ENCODE measurements at regions not wholly inside any gene's neighbourhood (a gene's known extent, or its start where the extent isn't known, plus 50 kb on each side); places are given as distances from the start of the nearest gene placed in this dataset.

DNA sequence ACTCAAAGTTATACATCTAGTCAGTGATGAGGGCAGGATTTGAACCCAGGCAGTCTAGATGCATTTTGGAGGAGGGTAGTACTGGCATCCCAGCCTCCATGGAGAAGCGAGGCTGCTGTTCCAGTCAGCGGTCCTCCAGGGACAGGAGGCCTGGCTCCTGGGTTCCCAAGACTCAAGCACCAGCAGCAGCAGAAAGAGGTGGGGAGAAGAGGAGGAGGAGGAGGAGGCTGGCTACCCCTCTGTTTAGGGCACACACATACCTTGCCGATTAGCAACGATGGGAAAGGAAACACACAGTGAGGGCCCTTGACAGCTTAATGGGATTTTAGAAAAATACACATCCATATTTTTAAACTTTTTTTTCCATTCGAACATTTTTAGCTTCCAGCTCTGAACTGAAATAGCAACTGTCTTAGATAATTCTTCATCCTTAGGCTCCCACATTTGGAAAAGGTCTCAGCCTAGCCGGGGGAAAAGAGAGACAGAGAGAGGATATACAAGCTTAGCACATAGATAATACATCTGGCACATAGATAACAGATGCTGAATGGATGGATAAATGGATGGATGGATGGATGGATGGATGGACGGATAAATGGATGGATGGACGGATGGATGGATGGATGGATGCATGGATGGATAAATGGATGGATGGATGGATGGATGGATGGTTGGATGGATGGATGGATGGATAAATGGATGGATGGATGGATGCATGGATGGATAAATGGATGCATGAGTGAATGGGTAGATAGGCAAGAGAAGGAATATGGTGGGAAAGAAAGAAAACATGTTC is 87.9 kb downstream of the LBH start:
- TF ChIP-seq CTCF (IDR thresholded peaks at IDR 0.05), result no peak
- no peak for TF ChIP-seq EZH2 (IDR thresholded peaks at IDR 0.05)
